HCT116 (cell line): ENCODE measurements at regions not wholly inside any gene's neighbourhood (a gene's known extent, or its start where the extent isn't known, plus 50 kb on each side); places are given as distances from the start of the nearest gene placed in this dataset.

Experiments used
- ATAC-seq: fragments of 200-7000 bp; cut with Tn5 transposase; 2 replicates; pipeline ENCODE4 v1.9.1; 2020; ENCODE audit warnings: mild to moderate bottlenecking, moderate library complexity
- BruUV-seq: library from RNA; stranded (reverse); fragments of 400-500 nt; replicated peaks from 2 replicates; lab custom pipeline; 2021; lab: Mats Ljungman, UMichigan
- CTCF ChIA-PET: fragments of 300-600 bp; sonication (Branson Sonifier 250); formaldehyde crosslinking; loops from one replicate; lab custom pipeline; 2021; ENCODE audit warnings: antibody characterized with exemption; lab: Charles Lee
- POLR2A ChIA-PET: fragments of 300-600, 350-600 bp; sonication (Branson Sonifier 250); formaldehyde crosslinking; loops from one replicate; lab custom pipeline; 2021; ENCODE audit warnings: antibody characterized with exemption; lab: Charles Lee
- RAD21 ChIA-PET, 2 experiments: fragments of 300-600 bp; sonication (Branson Sonifier 250); formaldehyde crosslinking; loops; one replicate each; lab custom pipeline; 2023; ENCODE audit warnings: low total read pairs in 2 of 2; ENCODE audit not compliant: uncharacterized antibody in 2 of 2, unreplicated experiment in 2 of 2, low non-redundant PET in 1 of 2; lab: Charles Lee
- DNase-seq: peaks from one replicate; pipeline ENCODE4 v3.0.0-alpha.2; 2010; ENCODE audit warnings: low read depth, low spot score
- H2AFZ ChIP-seq: fragments of 200-600 bp; shearing (Covaris generic), sonication (generic); 2 replicates; pipeline ENCODE4 v1.6.1; 2017; ENCODE audit warnings: low read depth, mixed run types, mixed read lengths, antibody characterized with exemption, low read length; ENCODE audit not compliant: poor library complexity, severe bottlenecking
- H3K27ac ChIP-seq: 2 replicates; pipeline ENCODE4 v1.5.1; 2012; ENCODE audit warnings: low read depth, low read length
- H3K27me3 ChIP-seq: fragments of 200-600 bp; sonication (generic); 2 replicates; pipeline ENCODE4 v1.6.1; 2016; ENCODE audit warnings: mixed run types, low read length, mixed read lengths; ENCODE audit not compliant: insufficient read depth
- H3K36me3 ChIP-seq, 2 experiments: fragments of 200-500 bp in 1 of 2; fragments of 200-600 bp in 1 of 2; sonication (Bioruptor generic) in 1 of 2; sonication (generic) in 1 of 2; 2 replicates each; pipeline versions ENCODE4 v1.5.1 to v1.6.1; 2014 to 2016; ENCODE audit warnings: low read length in 2 of 2, inconsistent platforms in 1 of 2, mixed read lengths in 1 of 2, mixed run types in 1 of 2; ENCODE audit not compliant: insufficient read depth in 2 of 2, control insufficient read depth in 1 of 2
- H3K4me1 ChIP-seq, 2 experiments: fragments of 200-600 bp in 1 of 2; sonication (generic) in 1 of 2; 2 replicates each; pipeline versions ENCODE4 v1.5.1 to v1.6.1; 2012 to 2017; ENCODE audit warnings: low read length in 2 of 2, inconsistent platforms in 1 of 2, mild to moderate bottlenecking in 1 of 2, mixed read lengths in 1 of 2, mixed run types in 1 of 2, moderate library complexity in 1 of 2; ENCODE audit not compliant: insufficient read depth in 2 of 2, control insufficient read depth in 1 of 2
- H3K4me2 ChIP-seq: fragments of 200-600 bp; sonication (generic); 2 replicates; pipeline ENCODE4 v1.6.1; 2017; ENCODE audit warnings: mixed run types, low read length, mixed read lengths
- H3K4me3 ChIP-seq, 2 experiments: fragments of 200-600 bp in 1 of 2; sonication (generic) in 1 of 2; replicated peaks in 1 of 2; 2 replicates each; pipeline ENCODE4 v1.5.1; 2011 to 2016; ENCODE audit warnings: low read length in 2 of 2, control low read depth in 1 of 2, low read depth in 1 of 2, mild to moderate bottlenecking in 1 of 2, mixed read lengths in 1 of 2, mixed run types in 1 of 2
- H3K79me2 ChIP-seq: fragments of 200-600 bp; sonication (generic); 2 replicates; pipeline ENCODE4 v1.6.1; 2017; ENCODE audit warnings: mild to moderate bottlenecking, mixed run types, low read length, moderate library complexity, mixed read lengths; ENCODE audit not compliant: insufficient read depth
- H3K9ac ChIP-seq: fragments of 200-600 bp; sonication (generic); 2 replicates; pipeline ENCODE4 v1.6.1; 2016; ENCODE audit warnings: low read length, mixed read lengths
- H3K9me2 ChIP-seq: fragments of 200-600 bp; sonication (generic), shearing (Covaris generic); 2 replicates; pipeline ENCODE4 v1.6.1; 2017; ENCODE audit warnings: mixed run types, mild to moderate bottlenecking, moderate library complexity; ENCODE audit not compliant: insufficient read depth
- H3K9me3 ChIP-seq, 2 experiments: fragments of 200-500 bp in 1 of 2; fragments of 200-600 bp in 1 of 2; sonication (Bioruptor generic) in 1 of 2; sonication (generic) in 1 of 2; 2 replicates each; pipeline ENCODE4 v1.6.1; 2014 to 2017; ENCODE audit warnings: low read length in 2 of 2, mixed read lengths in 2 of 2, inconsistent platforms in 1 of 2, low read depth in 1 of 2, mild to moderate bottlenecking in 1 of 2, mixed run types in 1 of 2, moderate library complexity in 1 of 2; ENCODE audit not compliant: control insufficient read depth in 1 of 2, insufficient read depth in 1 of 2
- H4K20me1 ChIP-seq: fragments of 200-600 bp; sonication (generic), shearing (Covaris generic); 2 replicates; pipeline ENCODE4 v1.6.1; 2017; ENCODE audit warnings: mixed run types, mild to moderate bottlenecking, moderate library complexity; ENCODE audit not compliant: insufficient read depth
- ELF1 ChIP-seq: IDR thresholded peaks from 2 replicates; pipeline ENCODE4 v1.6.1; 2012; ENCODE audit warnings: low read depth, borderline replicate concordance
- EZH2phosphoT487 ChIP-seq: fragments of 200-600 bp; IDR thresholded peaks from 2 replicates; pipeline ENCODE4 v1.6.1; 2018; ENCODE audit warnings: antibody characterized with exemption, borderline replicate concordance
- JUND ChIP-seq: IDR thresholded peaks from 2 replicates; pipeline ENCODE4 v1.6.1; 2012
- POLR2A ChIP-seq: IDR thresholded peaks from 2 replicates; pipeline ENCODE4 v1.7.0; 2011; ENCODE audit warnings: borderline replicate concordance; ENCODE audit not compliant: insufficient read depth, insufficient read length; ENCODE audit errors: extremely low read depth
- POLR2AphosphoS5 ChIP-seq: IDR thresholded peaks from 2 replicates; pipeline ENCODE4 v1.6.1; 2011; ENCODE audit warnings: mild to moderate bottlenecking, low read depth, low read length, moderate library complexity
- RAD21 ChIP-seq: IDR thresholded peaks from 2 replicates; pipeline ENCODE4 v1.6.1; 2012; ENCODE audit warnings: low read depth, mild to moderate bottlenecking
- SIN3A ChIP-seq: IDR thresholded peaks from 2 replicates; pipeline ENCODE4 v1.6.1; 2012; ENCODE audit warnings: low read depth
- SP1 ChIP-seq: IDR thresholded peaks from 2 replicates; pipeline ENCODE4 v1.6.1; 2012; ENCODE audit warnings: low read depth
- SRF ChIP-seq: IDR thresholded peaks from 2 replicates; pipeline ENCODE4 v1.6.1; 2012; ENCODE audit warnings: low read depth
- TCF7L2 ChIP-seq: IDR thresholded peaks from 2 replicates; pipeline ENCODE4 v1.7.0; 2011; ENCODE audit warnings: borderline replicate concordance, inconsistent platforms; ENCODE audit not compliant: insufficient read depth, insufficient read length; ENCODE audit errors: extremely low read depth
- YY1 ChIP-seq: IDR thresholded peaks from 2 replicates; pipeline ENCODE4 v1.6.1; 2011; ENCODE audit warnings: low read length, low read depth, moderate library complexity, mild to moderate bottlenecking; ENCODE audit not compliant: insufficient replicate concordance; ENCODE audit errors: extremely low read depth
- intact Hi-C: fragments of 100-400 bp; cut with micrococcal nuclease; formaldehyde crosslinking; loops from 2 replicates; pipeline ENCODE4 v1.10.0; 2022
- TF ChIP-seq, protein P1 (sequence below), 3 experiments: fragments of 200-600 bp in 1 of 3; sonication (generic) in 1 of 3; IDR thresholded peaks in 2 of 3; conservative IDR thresholded peaks in 1 of 3; 2 replicates each; pipeline ENCODE4 v1.5.1; 2012 to 2017; ENCODE audit warnings: low read depth in 2 of 3, low read length in 2 of 3, antibody characterized with exemption in 1 of 3, borderline replicate concordance in 1 of 3, control low read depth in 1 of 3, mild to moderate bottlenecking in 1 of 3, mixed read lengths in 1 of 3, mixed run types in 1 of 3, moderate library complexity in 1 of 3; ENCODE audit not compliant: insufficient read depth in 1 of 3
- TF ChIP-seq, protein P2 (sequence below): IDR thresholded peaks from 2 replicates; pipeline ENCODE4 v1.6.1; 2012
- TF ChIP-seq, protein P3 (sequence below): IDR thresholded peaks from 2 replicates; pipeline ENCODE4 v1.6.1; 2012
- TF ChIP-seq, protein P4 (sequence below): IDR thresholded peaks from 2 replicates; pipeline ENCODE4 v1.6.1; 2012; ENCODE audit warnings: low read depth

DNA sequence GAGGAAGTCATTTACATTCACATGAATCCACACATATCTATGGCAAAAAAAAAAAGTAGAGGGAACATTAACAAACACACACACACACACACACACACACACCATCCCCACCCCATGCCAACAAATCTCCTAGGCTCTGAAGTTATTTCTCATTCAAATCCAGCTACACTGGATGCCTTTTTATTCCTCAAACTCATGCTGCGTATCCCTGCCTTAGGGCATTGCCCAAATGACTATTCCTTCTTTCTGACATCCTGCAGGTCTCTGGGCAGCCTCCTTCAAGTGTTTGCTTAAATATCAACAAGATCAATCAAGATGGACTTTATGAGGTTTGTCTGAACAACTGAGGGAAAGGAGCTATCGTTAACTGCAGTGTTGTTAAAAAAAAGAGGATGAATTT is 106.5 kb upstream of the FAM9A start:
- ChIA-PET POLR2A (no interaction called here), CTCF (no interaction called here)
- Histone ChIP-seq H4K20me1 (no peaks in the 10 kb centered on the region), H3K9ac (no peak overlapping the region), H3K4me1 (no peaks in the 10 kb centered on the region), H3K36me3 (no peaks in the 10 kb centered on the region)
- no peak for DNase-seq
- TF ChIP-seq, protein P1, sequence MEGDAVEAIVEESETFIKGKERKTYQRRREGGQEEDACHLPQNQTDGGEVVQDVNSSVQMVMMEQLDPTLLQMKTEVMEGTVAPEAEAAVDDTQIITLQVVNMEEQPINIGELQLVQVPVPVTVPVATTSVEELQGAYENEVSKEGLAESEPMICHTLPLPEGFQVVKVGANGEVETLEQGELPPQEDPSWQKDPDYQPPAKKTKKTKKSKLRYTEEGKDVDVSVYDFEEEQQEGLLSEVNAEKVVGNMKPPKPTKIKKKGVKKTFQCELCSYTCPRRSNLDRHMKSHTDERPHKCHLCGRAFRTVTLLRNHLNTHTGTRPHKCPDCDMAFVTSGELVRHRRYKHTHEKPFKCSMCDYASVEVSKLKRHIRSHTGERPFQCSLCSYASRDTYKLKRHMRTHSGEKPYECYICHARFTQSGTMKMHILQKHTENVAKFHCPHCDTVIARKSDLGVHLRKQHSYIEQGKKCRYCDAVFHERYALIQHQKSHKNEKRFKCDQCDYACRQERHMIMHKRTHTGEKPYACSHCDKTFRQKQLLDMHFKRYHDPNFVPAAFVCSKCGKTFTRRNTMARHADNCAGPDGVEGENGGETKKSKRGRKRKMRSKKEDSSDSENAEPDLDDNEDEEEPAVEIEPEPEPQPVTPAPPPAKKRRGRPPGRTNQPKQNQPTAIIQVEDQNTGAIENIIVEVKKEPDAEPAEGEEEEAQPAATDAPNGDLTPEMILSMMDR (IDR thresholded peaks at IDR 0.05 in 2 of 3, conservative IDR thresholded peaks at IDR 0.05 in 1 of 3; ENCODE audit: borderline replicate concordance in 1 of 3, insufficient read depth in 1 of 3, low read depth in 2 of 3, low read length in 2 of 3), result no peak
- no peak for TF ChIP-seq SRF
- TF ChIP-seq SIN3A, result no peak
- TF ChIP-seq, protein P2, sequence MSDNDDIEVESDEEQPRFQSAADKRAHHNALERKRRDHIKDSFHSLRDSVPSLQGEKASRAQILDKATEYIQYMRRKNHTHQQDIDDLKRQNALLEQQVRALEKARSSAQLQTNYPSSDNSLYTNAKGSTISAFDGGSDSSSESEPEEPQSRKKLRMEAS, result no peak
- no peak for TF ChIP-seq ELF1
- no peak for TF ChIP-seq POLR2AphosphoS5
- TF ChIP-seq EZH2phosphoT487, result no peak
- TF ChIP-seq, protein P3, sequence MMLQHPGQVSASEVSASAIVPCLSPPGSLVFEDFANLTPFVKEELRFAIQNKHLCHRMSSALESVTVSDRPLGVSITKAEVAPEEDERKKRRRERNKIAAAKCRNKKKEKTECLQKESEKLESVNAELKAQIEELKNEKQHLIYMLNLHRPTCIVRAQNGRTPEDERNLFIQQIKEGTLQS, result no peak
- no peak for TF ChIP-seq JUND
- no peak for TF ChIP-seq RAD21
- TF ChIP-seq POLR2A, result no peak
- TF ChIP-seq SP1, result no peak
- no peak for TF ChIP-seq TCF7L2
- TF ChIP-seq YY1, result no peak
- TF ChIP-seq, protein P4, sequence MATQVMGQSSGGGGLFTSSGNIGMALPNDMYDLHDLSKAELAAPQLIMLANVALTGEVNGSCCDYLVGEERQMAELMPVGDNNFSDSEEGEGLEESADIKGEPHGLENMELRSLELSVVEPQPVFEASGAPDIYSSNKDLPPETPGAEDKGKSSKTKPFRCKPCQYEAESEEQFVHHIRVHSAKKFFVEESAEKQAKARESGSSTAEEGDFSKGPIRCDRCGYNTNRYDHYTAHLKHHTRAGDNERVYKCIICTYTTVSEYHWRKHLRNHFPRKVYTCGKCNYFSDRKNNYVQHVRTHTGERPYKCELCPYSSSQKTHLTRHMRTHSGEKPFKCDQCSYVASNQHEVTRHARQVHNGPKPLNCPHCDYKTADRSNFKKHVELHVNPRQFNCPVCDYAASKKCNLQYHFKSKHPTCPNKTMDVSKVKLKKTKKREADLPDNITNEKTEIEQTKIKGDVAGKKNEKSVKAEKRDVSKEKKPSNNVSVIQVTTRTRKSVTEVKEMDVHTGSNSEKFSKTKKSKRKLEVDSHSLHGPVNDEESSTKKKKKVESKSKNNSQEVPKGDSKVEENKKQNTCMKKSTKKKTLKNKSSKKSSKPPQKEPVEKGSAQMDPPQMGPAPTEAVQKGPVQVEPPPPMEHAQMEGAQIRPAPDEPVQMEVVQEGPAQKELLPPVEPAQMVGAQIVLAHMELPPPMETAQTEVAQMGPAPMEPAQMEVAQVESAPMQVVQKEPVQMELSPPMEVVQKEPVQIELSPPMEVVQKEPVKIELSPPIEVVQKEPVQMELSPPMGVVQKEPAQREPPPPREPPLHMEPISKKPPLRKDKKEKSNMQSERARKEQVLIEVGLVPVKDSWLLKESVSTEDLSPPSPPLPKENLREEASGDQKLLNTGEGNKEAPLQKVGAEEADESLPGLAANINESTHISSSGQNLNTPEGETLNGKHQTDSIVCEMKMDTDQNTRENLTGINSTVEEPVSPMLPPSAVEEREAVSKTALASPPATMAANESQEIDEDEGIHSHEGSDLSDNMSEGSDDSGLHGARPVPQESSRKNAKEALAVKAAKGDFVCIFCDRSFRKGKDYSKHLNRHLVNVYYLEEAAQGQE, result no peak
- TF ChIP-seq, all 23 proteins: peak for 0
- Histone ChIP-seq H3K9me2 (no peaks in the 10 kb centered on the region), H3K27me3 (no peaks in the 10 kb centered on the region), H3K79me2 (no peaks in the 10 kb centered on the region), H3K9me3 (no peaks in the 10 kb centered on the region), H2AFZ (no peak overlapping the region), H3K27ac (no peak overlapping the region), H3K4me2 (no peak overlapping the region), H3K4me3 (no peak overlapping the region)
- intact Hi-C loops, result no loop called here
- ATAC-seq, result no peak
- RAD21 ChIA-PET, result no interaction called here
- no TSS peak for BruUV-seq
